Natural killer cell treated with Interleukin-12 subunit alpha and Interleukin-12 subunit beta and Interleukin-15 and Interleukin-18, amount 100 ng/mL, for 72 hours (primary cell): ENCODE measurements at regions not wholly inside any gene's neighbourhood (a gene's known extent, or its start where the extent isn't known, plus 50 kb on each side); places are given as distances from the start of the nearest gene placed in this dataset.

Experiments
- ATAC-seq, 2 donors: fragments of 150-1000 bp; cut with Tn5 transposase in 1 of 2; sonication (Bioruptor Pico), chemical (Tn5 transposase) in 1 of 2; 2 replicates each; pipeline ENCODE4 v1.10.0; 2021
- DNase-seq: peaks from one replicate; pipeline ENCODE4 v3.0.0; 2022; ENCODE audit warnings: low spot score
- H3K27ac Mint-ChIP-seq, 2 donors: 1 replicate in 1 of 2; 2 replicates in 1 of 2; pipeline ENCODE4 v1.8.0; 2022; ENCODE audit warnings: mixed read lengths in 2 of 2, mild to moderate bottlenecking in 1 of 2, moderate library complexity in 1 of 2
- H3K27me3 Mint-ChIP-seq, 2 donors: 1 replicate in 1 of 2; 2 replicates in 1 of 2; pipeline ENCODE4 v1.8.0; 2022; ENCODE audit warnings: mixed read lengths in 2 of 2
- H3K36me3 Mint-ChIP-seq: one replicate; pipeline ENCODE4 v1.8.0; 2022; ENCODE audit warnings: mixed read lengths
- H3K4me1 Mint-ChIP-seq, 2 donors: 1 replicate in 1 of 2; 2 replicates in 1 of 2; pipeline ENCODE4 v1.8.0; 2022; ENCODE audit warnings: low read depth in 2 of 2, mixed read lengths in 2 of 2, mild to moderate bottlenecking in 1 of 2
- H3K4me3 Mint-ChIP-seq: one replicate; pipeline ENCODE4 v1.8.0; 2022; ENCODE audit warnings: mixed read lengths
- H3K9me3 Mint-ChIP-seq: 2 replicates; pipeline ENCODE4 v1.8.0; 2022; ENCODE audit warnings: mixed read lengths

GRCh38 chr3:107106316-107106715 lies 270.9 kb upstream of the CCDC54 start:
- no peak overlapping the region for H3K4me3 Mint-ChIP-seq
- H3K4me1 Mint-ChIP-seq, result no peaks in the 10 kb centered on the region
- DNase-seq, result no peak
- no peaks in the 10 kb centered on the region for H3K36me3 Mint-ChIP-seq
- no peak overlapping the region for H3K27ac Mint-ChIP-seq
- ATAC-seq, result no peak
- peaks cover 0 to 8% of the 10 kb centered on the region in 2 donors for H3K27me3 Mint-ChIP-seq
- peaks cover 7% of the 10 kb centered on the region for H3K9me3 Mint-ChIP-seq

GRCh38 chr3:107106907-107107306 lies 270.3 kb upstream of the CCDC54 start:
- Mint-ChIP-seq H3K4me1 (no peaks in the 10 kb centered on the region), H3K27ac (no peak overlapping the region)
- ATAC-seq, result no peak

DNA sequence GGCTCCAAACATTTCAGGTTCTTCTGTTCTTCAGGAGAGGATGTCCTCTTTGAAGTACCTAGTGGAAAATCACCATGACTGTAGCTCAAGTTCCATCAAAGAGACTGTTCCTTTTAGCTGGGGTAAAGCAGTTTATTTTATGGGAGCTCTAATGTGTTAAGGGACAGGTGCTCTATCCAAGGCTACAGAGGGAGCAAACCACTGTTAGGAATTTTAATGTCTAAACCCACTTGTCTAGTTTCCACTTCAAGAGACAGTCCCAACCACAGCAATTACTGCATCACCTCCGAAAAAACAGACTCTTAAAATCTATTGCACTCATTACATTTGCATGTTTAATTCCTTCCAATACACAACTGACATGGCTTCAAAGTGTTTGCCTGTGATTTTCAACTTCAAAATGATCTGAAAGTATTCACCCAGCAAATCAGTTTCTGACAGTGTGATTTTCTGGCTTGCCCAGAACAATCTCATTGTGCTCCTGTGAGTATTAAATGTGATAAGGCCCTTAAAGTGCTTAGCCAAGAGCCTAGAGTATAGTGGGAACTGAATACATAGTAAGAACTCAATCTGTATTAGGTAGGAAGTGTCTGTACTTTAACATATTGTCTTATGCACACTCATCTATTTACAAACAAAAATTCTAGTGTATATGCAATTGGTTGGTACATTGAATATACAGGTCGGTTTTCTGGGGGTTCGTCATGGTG lies 266.5 kb upstream of the CCDC54 start:
- ATAC-seq, result no peak
- Mint-ChIP-seq H3K27me3 (no peaks in the 10 kb centered on the region), H3K27ac (no peak overlapping the region), H3K9me3 (peaks cover 7% of the 10 kb centered on the region), H3K4me1 (no peaks in the 10 kb centered on the region), H3K36me3 (no peaks in the 10 kb centered on the region), H3K4me3 (no peak overlapping the region)
- DNase-seq, result no peak

More at GRCh38 chr3:107106907-107107306, 270.3 kb upstream of the CCDC54 start:
- no peak for DNase-seq
- H3K36me3 Mint-ChIP-seq, result no peaks in the 10 kb centered on the region
- H3K4me3 Mint-ChIP-seq, result no peak overlapping the region
- H3K27me3 Mint-ChIP-seq, result peaks cover 0 to 8% of the 10 kb centered on the region in 2 donors
- H3K9me3 Mint-ChIP-seq, result peaks cover 7% of the 10 kb centered on the region

DNA sequence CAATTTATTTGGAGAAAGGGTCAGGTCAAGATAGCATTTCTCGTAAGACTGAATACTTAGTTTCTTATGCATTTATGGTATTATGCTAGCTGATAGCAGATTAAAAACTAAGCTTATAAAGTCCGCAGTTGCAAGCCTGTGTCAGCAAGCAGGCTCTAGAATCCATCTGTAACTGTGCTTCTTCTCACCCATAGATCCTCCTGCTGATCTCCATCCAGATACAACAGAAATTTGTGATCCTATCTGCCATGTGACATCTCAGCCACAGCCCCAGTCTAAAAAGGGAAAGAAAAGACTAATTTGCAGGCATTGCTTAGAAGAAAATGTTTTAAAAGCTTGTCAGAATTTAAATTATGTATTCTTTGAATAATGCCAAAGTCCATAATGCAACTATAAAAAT lies 265.4 kb upstream of the CCDC54 start:
- ATAC-seq (no peak), DNase-seq (no peak)
- Mint-ChIP-seq H3K9me3 (no peaks in the 10 kb centered on the region), H3K27me3 (no peaks in the 10 kb centered on the region), H3K36me3 (no peaks in the 10 kb centered on the region), H3K27ac (no peak overlapping the region), H3K4me1 (no peaks in the 10 kb centered on the region), H3K4me3 (no peak overlapping the region)

- no peak overlapping the region for H3K4me3 Mint-ChIP-seq
- H3K9me3 Mint-ChIP-seq, result no peaks in the 10 kb centered on the region
- H3K4me1 Mint-ChIP-seq, result no peaks in the 10 kb centered on the region
- no peaks in the 10 kb centered on the region for H3K27me3 Mint-ChIP-seq
- H3K27ac Mint-ChIP-seq, result no peak overlapping the region
- DNase-seq (no peak), ATAC-seq (no peak)
- no peaks in the 10 kb centered on the region for H3K36me3 Mint-ChIP-seq
These were observed 264.9 kb upstream of the CCDC54 start for GRCh38 chr3:107112356-107112755.

DNA sequence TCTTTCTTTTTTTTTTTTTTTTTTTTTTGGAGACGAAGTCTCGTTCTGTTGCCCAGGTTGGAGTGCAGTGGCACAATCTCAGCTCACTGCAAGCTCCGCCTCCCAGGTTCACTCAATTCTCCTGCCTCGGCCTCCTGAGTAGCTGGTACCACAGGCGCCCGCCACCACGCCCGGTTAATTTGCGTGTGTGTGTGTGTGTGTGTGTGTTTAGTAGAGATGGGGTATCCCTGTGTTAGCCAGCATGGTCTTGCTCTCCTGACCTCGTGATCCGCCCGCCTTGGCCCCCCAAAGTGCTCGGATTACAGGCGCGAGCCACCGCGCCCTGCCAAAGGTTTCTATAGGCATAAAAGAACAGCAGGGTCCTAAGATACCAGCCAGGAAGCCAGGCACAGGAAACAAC lies 261.0 kb upstream of the CCDC54 start:
- DNase-seq, result no peak
- Mint-ChIP-seq H3K4me1 (no peaks in the 10 kb centered on the region), H3K27me3 (peaks cover 3 to 4% of the 10 kb centered on the region in 2 donors), H3K4me3 (no peak overlapping the region), H3K9me3 (no peaks in the 10 kb centered on the region), H3K27ac (no peak overlapping the region), H3K36me3 (no peaks in the 10 kb centered on the region)
- no peak for ATAC-seq

GRCh38 chr3:107117156-107117555 lies 260.1 kb upstream of the CCDC54 start:
- no peak overlapping the region for H3K27ac Mint-ChIP-seq
- no peaks in the 10 kb centered on the region for H3K4me1 Mint-ChIP-seq
- H3K9me3 Mint-ChIP-seq, result no peaks in the 10 kb centered on the region
- H3K36me3 Mint-ChIP-seq, result no peaks in the 10 kb centered on the region
- H3K4me3 Mint-ChIP-seq, result no peak overlapping the region
- H3K27me3 Mint-ChIP-seq, result peaks cover 3 to 8% of the 10 kb centered on the region in 2 donors
- ATAC-seq, result no peak
- no peak for DNase-seq

- Mint-ChIP-seq H3K27me3 (peaks cover 3 to 8% of the 10 kb centered on the region in 2 donors), H3K4me1 (no peaks in the 10 kb centered on the region), H3K4me3 (no peak overlapping the region), H3K27ac (no peak overlapping the region), H3K36me3 (no peaks in the 10 kb centered on the region), H3K9me3 (no peaks in the 10 kb centered on the region)
- ATAC-seq, result no peak
- no peak for DNase-seq
These were observed 259.2 kb upstream of the CCDC54 start for GRCh38 chr3:107117922-107118536.

DNA sequence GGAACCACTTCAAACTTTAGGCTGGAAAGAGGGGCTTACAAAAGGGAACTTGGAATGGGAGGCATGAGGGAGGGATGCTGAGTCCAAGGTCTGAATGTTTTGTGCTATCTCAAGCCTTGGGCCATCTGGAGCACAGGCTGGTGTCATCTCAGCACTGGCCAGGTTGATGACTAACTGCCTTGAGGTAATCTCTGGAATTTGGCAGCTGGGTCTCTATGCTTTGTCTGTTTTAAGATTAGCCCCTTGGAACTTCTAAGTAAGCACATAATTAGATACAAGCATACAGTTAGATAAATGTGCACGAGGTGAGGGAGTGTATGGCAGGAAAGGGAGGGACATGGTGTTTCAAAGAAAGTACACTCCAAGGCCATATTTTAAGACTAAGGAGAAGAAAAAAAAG lies 252.4 kb upstream of the CCDC54 start:
- H3K27ac Mint-ChIP-seq, result no peak overlapping the region
- H3K27me3 Mint-ChIP-seq, result peaks cover 0 to 16% of the 10 kb centered on the region in 2 donors
- DNase-seq, result no peak
- H3K9me3 Mint-ChIP-seq, result peaks cover 2% of the 10 kb centered on the region
- H3K4me1 Mint-ChIP-seq, result no peaks in the 10 kb centered on the region
- ATAC-seq, result no peak
- H3K36me3 Mint-ChIP-seq, result no peaks in the 10 kb centered on the region
- no peak overlapping the region for H3K4me3 Mint-ChIP-seq

GRCh38 chr3:107128946-107129345 lies 248.3 kb upstream of the CCDC54 start:
- H3K36me3 Mint-ChIP-seq, result no peaks in the 10 kb centered on the region
- H3K27me3 Mint-ChIP-seq, result peaks cover 0 to 8% of the 10 kb centered on the region in 2 donors
- ATAC-seq (no peak), DNase-seq (no peak)
- peaks cover 11% of the 10 kb centered on the region for H3K9me3 Mint-ChIP-seq
- no peak overlapping the region for H3K4me3 Mint-ChIP-seq
- no peak overlapping the region for H3K27ac Mint-ChIP-seq
- no peaks in the 10 kb centered on the region for H3K4me1 Mint-ChIP-seq

DNA sequence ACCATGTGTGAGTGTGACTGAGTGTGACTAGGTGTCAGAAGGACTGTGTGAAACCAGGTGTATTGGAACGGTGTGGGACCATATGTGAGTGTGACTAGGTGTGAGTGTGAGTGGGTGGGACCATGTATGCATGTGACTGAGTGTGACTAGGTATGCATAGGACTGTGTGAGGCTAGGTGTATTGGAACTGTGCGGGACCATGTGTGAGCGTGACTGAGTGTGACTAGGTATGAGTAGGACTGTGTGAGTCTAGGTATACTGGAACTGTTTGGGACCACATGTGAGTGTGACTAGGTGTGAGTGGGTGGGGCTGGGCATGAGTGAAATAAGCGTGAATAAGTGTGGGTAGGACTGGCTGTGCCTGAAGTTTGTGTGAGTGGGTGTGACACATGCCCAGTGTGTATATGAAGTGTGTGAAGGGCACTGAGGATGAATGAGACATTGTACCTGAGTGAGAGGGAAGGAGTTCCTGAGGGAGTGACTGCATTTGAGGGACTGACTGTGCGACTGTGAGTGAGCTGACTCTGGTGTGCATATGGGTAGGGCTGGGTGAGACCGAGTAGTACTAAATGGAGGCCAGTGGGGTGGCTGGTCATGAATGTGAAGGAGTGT lies 247.0 kb upstream of the CCDC54 start:
- peaks cover 0 to 2% of the 10 kb centered on the region in 2 donors for H3K27me3 Mint-ChIP-seq
- no peaks in the 10 kb centered on the region for H3K4me1 Mint-ChIP-seq
- no peak overlapping the region for H3K4me3 Mint-ChIP-seq
- ATAC-seq, result peak; percentile 60 to 61
- no peaks in the 10 kb centered on the region for H3K36me3 Mint-ChIP-seq
- H3K9me3 Mint-ChIP-seq, result peaks cover 11% of the 10 kb centered on the region
- no peak overlapping the region for H3K27ac Mint-ChIP-seq
- no peak for DNase-seq

DNA sequence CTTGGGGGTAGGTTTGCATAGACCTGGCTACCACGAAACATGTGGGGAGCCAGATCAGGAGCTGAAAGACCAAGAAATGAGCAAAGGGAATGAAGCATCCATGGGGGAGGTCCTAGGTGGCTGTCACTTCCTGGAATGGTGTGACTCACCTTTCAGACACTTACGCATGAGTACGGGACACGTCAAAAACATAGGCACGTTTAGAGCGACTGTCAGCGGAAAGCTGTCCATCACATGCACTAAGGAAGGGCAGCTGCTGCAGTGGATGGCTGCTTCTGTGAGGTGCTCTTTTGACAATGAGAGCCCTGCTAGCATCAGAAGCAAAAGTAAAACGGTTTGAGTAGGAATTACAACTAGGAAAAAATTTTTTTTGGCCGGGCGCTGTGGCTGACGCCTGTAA lies 244.6 kb upstream of the CCDC54 start:
- ATAC-seq, result no peak
- no peak for DNase-seq
- H3K9me3 Mint-ChIP-seq, result peaks cover 11% of the 10 kb centered on the region
- H3K4me3 Mint-ChIP-seq, result no peak overlapping the region
- H3K4me1 Mint-ChIP-seq, result no peaks in the 10 kb centered on the region
- no peak overlapping the region for H3K27ac Mint-ChIP-seq
- no peaks in the 10 kb centered on the region for H3K36me3 Mint-ChIP-seq
- no peaks in the 10 kb centered on the region for H3K27me3 Mint-ChIP-seq

DNA sequence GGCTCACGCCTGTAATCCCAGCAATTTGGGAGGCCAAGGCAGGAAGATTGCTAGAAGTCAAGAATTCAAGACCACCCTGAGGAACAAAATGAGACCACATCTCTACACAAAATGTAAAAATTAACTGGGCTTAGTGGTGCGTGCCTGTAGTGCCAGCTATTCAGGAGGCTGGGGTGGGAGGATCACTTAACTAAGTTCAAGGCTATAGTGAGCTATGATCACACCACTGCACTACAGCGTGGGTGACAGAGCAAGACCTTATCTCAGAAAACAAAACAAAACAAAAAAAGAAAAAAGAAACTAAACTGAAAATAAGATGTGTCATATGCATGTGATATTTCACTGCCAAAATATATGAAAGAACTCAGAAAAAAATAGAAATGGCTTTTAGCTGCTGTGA lies 243.3 kb upstream of the CCDC54 start:
- no peak for ATAC-seq
- no peaks in the 10 kb centered on the region for H3K4me1 Mint-ChIP-seq
- no peak overlapping the region for H3K27ac Mint-ChIP-seq
- no peaks in the 10 kb centered on the region for H3K36me3 Mint-ChIP-seq
- no peak for DNase-seq
- peaks cover 11% of the 10 kb centered on the region for H3K9me3 Mint-ChIP-seq
- no peaks in the 10 kb centered on the region for H3K27me3 Mint-ChIP-seq
- H3K4me3 Mint-ChIP-seq, result no peak overlapping the region

GRCh38 chr3:107142171-107142570 lies 235.1 kb upstream of the CCDC54 start:
- H3K4me1 Mint-ChIP-seq, result no peaks in the 10 kb centered on the region
- DNase-seq (no peak), ATAC-seq (no peak)
- peaks cover 10% of the 10 kb centered on the region for H3K9me3 Mint-ChIP-seq
- no peak overlapping the region for H3K27ac Mint-ChIP-seq
- peaks cover 0 to 9% of the 10 kb centered on the region in 2 donors for H3K27me3 Mint-ChIP-seq
- no peaks in the 10 kb centered on the region for H3K36me3 Mint-ChIP-seq
- H3K4me3 Mint-ChIP-seq, result no peak overlapping the region
